ENCODE measurements at regions not wholly inside any gene's neighbourhood (a gene's known extent, or its start where the extent isn't known, plus 50 kb on each side); places are given as distances from the start of the nearest gene placed in this dataset.

GRCh38 chr16:52748741-52749140 is 201.8 kb upstream of the TOX3 start:
- TF ChIP-seq HDGF (IDR thresholded peaks at IDR 0.05; ENCODE audit: borderline replicate concordance), result no peak
- no peak for TF ChIP-seq ELF4 (IDR thresholded peaks at IDR 0.05)

All from HEK293T (cell line).